ENCODE measurements at regions not wholly inside any gene's neighbourhood (a gene's known extent, or its start where the extent isn't known, plus 50 kb on each side); places are given as distances from the start of the nearest gene placed in this dataset.
"Not testable (repeated sequence)": the region's sequence is repeated elsewhere in the genome, so short reads cannot be mapped to it uniquely, and the experiment has no call there.

DNA sequence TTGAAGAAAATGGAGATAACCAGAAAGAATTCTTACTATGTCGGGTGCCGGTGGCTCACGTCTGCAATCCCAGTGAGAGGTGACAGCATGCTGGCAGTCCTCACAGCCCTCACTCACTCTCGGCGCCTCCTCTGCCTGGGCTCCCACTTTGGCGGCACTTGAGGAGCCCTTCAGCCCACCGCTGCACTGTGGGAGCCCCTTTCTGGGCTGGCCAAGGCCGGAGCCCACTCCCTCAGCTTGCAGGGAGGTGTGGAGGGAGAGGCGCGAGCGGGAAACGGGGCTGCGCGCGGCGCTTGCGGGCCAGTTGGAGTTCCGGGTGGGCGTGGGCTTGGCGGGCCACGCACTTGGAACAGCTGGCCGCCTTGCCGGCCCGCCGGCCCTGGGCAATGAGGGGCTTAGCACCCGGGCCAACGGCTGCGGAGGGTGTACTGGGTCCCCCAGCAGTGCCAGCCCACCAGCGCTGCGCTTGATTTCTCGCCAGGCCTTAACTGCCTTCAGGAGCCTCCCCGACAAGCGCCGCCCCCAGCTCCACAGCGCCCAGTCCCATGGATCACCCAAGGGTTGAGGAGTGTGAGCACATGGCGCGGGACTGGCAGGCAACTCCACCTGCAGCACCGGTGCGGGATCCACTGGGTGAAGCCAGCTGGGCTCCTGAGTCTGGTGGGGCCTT is 1672.5 kb upstream of the B3GALT2 start:
- not testable (repeated sequence) for DNase-seq

DNA sequence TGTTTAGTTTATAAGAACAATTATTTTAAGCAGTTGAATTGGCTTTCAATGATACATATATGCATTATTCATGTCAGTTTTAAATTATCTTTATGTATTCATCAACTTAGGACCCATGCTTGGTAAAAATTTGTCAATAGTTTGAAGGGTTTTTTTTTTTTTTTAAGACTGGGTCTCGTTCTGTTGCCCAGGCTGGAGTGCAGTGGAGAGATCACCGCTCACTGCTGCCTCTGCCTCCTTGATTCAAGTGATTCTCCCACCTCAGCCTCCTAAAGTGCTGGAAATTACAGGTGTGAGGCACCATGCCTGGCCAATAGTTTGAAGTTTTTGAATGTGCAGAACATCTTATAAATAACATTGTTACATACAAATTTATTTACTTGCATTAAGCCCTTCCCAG is 1671.0 kb upstream of the B3GALT2 start:
- no peak for DNase-seq

DNA sequence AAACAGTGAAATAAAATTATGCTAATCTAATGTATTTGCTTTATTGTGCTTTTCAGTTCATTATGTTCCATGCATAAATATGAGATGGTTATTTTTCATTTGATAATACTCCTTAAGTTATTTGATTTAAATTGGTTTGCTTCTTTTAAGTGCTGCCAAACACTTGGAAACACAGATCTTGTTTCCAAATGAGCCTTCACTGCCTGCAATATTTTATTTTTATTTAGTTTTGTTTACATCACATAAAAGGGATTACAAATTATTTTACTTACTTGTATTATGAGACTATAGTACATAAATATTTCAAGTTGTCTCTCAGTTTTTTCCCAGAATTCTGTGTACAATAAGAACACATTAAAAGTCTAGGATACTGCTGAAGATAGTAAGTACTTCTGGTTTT is 1662.4 kb upstream of the B3GALT2 start:
- DNase-seq: no peak

DNA sequence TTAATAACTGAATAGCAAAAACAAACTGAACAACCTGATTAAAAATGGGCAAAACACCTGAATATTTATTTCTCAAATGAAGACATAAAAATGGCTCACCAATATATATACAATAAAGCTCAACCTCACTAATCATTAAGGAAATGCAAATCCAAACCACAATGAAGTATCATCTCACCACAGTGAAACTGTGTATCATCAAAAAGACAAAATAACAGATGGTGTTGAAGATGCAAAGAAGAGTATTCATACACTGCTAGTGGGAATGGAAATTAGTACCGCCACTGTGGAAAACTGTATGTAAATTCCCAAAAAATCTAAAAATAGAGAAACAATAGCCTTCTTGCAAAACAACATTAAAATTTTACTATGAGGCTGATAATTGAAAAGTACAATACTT is 1660.1 kb upstream of the B3GALT2 start:
- no peak for DNase-seq

DNA sequence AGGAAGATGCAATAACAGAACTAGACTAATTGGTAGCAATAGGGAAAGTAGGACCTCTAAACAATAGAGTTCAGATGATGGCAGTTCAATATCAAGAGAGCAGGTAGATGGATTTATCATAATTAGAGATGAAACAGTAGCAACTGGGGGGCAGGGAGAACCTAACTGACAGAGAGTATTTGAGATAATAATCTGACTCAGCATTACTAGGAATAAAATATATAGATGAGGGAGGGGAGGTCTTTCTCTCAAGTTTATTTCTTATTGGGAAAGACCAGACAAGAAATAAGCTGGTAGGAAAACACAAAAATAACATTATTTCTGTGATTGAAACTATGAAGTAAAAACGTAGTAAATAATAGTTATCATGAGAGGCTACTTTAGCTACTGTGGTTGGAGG is 1656.7 kb upstream of the B3GALT2 start:
- DNase-seq: no peak

DNA sequence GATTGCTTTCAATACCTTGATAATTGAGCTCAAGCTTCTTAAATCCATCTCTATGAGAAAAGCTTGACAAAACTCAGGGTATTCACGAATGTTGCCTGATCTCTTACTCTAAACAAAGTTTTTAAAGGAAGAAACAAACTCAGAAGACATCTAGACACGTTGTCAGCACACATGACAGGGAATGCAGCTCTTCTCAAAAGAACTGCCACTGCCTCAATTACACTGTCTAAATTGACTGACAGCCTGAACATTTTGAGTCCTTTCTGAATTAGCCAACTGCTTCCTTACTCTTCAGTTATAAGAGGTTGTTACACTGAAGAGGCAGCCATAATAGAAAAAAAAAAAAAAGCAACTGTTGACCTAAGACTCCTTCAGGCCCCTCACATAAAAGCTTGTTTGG is 1646.7 kb upstream of the B3GALT2 start:
- DNase-seq: no peak

DNA sequence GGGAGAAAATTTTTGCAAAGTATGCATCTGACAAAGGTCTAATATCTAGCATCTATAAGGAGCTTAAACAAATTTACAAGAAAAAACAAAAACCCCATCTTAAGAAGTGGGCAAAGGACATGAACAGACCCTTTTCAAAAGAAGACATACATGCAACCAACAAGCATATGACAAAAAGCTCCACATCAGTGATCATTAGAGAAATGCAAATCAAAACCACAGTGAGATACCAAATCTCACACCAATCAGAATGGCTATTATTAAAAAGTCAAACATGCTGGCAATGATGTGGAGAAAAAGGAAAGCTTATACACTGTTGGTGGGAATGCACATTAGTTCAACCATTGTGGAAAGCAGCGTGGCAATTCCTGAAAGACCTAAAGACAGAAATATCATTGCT is 1645.2 kb upstream of the B3GALT2 start:
- not testable (repeated sequence) for DNase-seq

DNA sequence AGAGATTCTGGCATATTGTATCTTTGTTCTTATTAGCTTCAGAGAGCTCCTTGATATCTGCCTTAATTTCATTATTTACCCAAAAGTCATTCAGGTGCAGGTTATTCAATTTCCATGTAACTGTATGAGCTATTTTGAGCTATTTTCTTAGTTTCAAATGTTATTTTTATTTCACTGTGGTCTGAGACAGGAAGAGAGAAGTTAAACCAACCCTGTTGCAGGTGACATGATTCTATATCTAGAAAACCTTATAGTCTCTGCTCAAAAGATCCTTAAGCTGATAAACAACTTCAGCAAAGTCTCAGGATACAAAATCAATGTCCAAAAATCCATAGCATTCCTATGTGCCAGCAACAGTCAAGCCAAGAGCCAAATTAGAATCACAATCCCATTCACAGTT is 1644.0 kb upstream of the B3GALT2 start:
- no peak for DNase-seq

DNA sequence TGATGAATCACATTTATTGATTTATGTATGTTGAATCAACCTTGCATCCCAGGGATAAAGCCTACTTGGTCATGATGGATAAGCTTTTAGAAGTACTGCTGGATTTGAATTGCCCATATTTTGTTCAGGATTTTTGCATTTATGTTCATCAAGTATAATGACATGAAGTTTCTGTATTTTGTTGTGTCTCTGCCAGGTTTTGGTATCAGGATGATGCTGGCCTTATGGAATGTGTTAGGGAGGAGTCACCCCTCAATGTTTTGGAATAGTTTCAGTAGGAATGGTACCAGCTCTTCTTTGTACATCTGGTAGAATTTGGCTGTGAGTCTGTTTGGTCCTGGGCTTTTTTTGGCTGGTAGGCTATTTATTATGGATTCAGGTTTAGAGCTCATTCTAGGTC is 1643.1 kb upstream of the B3GALT2 start:
- DNase-seq: no peak

DNA sequence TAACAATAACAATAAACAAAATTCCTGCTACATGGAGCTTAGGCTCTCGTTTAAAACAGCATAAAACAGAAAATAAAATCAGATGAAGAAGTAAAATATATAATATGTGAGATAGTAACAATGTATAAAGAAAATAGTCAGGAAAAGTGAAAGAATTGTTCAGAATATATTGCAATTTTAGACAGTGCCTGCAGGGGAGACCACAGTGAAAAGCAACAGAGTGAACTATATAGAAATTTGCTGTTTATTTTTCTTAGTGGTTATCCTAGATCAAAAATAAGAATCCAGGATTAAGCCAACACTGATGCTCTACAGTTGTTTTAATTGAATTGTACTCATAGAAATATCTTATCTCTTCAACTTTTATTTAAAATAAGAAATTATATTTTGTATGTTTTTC is 1639.0 kb upstream of the B3GALT2 start:
- DNase-seq: no peak

DNA sequence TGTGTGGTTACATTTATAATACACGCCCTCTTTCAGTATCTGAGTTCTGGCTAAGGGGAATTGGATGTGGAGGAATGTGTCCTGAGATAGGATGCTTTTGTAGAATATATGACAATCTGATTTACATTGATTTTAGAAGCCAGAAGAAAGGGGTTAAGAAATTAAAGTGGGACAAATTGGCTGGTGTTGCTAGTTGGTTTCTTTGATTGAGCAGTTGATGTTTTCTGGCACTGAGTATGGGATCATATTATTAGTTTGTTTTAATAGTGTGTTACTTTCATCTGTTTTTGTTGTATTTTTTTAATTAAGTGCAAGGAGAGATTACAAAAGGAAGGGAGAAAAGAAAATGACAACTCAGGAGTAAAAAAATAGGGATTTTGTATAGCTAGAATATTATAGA is 1634.7 kb upstream of the B3GALT2 start:
- DNase-seq: no peak

DNA sequence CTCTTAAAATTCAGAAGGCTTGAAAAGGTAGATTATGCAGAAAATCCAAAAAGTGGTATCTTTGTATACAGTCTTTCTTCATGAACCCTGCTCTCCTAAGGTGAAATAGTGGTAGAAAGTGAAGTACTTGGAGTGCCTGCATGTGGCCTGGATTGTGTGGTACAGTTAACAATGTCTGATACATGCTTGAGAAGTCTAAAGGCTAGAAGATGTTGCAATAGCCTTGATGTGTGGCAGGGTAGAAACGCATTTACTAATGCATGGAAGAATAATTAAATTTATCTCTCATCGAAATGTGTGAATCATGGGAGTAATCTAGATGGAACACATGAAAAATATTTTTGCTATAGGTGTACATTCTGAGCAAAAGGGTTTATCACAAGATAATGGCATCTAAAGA is 1632.3 kb upstream of the B3GALT2 start:
- DNase-seq: no peak

DNA sequence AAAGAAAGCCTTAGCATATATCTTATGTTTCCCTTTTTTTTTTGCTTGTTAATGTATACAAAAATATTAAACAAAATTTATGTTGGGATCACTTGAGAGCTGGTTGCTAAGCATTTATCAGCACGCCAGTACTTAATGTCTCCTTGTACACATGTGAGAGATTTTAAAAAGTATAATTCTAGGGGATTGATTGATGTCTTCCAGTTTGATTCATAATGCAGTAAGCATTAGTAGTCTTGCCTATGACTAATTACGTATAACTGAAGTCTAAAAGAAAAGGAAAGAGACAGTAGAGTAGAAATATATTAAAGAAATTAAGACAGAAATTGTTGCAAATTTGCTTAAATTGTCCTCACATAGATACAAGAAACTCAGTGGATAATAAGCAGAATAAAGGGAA is 1630.4 kb upstream of the B3GALT2 start:
- DNase-seq: no peak

DNA sequence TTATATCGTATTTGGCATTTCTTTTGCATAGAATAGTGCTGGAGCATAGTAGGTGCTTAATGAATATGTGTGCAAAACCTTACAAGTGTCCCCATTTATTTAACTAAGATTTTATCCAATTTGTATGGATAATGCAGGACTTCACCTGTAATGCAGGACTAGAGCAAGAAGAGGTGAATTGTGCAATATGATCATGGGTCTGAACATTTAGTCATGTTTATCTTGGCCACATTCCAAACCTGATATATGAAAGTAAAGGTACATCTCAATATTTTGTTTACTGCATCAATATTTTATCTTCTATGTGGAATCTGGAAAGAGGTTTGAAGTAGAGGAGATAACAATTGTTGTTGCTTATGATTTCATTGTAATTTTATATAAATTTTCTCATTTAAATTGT is 1626.7 kb upstream of the B3GALT2 start:
- DNase-seq: no peak

DNA sequence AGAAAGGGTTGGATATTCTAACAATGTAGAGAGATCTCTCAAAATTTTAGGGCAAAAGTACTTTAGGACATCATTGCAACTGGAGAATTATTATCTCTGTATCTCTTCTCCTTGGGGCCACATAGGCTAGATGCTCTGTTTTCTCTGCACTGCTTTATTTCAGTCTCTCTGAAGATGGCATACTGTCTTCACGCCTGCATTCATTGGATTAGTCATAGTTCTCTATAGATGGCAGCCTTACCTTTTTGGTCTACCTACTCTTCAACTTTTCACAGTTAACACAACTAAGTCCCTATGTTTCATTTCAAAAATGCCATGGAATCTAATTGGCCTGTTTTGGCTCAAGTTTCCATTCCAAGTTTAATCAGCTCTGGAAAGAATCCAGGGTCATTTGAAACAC is 1623.3 kb upstream of the B3GALT2 start:
- no peak for DNase-seq

DNA sequence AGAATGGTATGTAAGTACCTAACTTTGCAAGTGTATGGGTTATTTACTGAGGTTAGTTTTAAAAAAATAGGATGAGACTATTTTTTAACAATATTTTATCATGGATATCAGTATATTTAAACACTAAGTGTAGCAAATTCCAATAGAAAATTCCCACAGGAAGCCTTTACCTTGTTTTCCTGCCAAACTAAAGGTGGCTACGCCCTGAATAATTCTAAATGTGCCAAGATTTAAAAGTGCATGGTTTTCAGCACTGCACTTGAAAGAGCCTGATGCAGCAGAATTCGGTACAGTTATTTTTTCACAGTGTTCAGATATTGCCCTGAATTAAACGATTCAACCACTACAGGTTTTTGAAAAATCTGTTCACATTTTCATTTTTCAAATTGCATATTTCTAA is 1622.8 kb upstream of the B3GALT2 start:
- no peak for DNase-seq

DNA sequence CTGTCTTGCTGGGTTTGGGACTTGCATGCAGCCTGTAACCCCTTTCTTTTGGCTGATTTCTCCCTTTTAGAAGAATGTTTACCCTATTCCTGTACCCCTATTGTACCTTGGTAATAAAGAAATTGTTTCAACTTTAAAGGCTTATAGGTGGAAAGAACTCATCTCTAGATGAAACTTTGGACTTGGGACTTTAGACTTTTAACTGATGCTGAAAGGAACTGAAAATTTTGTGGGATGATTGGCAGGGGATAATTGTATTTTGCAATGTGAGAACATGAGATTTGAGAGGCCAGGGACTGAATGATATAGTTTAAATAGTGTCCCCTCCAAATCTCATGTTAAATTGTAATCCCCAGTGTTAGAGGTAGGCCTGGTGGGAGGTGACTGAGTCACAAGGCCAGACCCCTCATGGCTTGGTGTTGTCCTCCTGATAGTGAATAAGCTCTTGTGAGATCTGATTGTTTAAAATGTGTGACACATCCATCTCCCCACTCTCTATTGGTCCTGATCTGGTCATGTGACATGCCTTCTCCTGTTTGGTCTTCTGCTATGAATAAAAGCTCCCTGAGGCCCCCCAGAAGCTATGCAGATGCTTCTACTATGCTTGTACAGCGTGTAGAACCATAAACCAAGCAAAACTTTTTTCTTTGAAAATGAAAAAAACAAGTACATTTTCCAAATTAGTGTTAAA is 1621.3 kb upstream of the B3GALT2 start:
- DNase-seq: no peak

DNA sequence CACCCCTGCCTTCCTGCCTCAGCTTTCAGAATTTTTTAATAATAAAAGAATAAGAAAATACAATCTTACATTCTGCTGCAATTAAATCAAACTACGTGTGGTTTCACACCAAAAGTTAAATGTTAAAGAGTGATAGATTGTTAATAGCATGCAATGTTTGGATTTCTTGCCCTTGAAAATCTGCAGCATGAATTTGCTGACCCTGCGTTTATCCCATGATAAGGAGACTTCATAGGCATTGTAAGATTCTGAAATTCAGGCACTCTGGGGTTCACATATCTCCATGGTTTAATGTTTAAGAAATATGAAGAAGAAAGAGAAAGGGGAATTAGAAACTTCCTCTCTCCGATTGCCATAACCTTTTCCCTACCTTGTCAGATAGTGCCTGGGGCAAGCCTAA is 1616.2 kb upstream of the B3GALT2 start:
- no peak for DNase-seq

DNA sequence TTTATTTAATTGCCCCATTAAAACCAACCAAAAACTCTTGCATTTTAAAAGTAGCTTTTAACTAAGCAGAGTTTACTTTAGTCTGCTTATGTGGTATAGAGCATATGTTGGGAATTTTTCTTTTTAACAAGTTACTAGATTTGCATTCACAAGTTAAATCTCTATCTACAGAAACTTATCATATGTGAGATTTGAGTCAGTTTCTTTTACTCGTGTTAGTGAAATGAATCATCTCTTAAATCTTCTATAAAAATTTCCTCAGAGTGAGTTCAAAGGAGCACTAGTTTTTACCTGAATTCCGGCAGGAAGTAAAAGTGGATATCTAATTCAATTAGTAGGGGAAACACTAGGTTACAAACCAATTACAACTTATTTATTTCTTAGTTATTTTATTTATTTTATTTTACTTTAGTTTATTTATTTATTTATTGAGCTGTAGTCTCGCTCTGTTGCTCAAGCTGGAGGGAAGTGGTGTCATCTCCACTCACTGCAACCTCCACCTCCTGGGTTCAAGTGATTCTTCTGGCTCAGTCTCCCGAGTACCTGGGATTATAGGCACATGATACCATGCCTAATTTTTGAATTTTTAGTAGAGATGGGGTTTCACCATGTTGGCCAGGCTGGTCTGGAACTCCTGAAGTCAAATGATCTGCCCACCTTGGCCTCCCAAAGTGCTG is 1609.6 kb upstream of the B3GALT2 start:
- DNase-seq: no peak

DNA sequence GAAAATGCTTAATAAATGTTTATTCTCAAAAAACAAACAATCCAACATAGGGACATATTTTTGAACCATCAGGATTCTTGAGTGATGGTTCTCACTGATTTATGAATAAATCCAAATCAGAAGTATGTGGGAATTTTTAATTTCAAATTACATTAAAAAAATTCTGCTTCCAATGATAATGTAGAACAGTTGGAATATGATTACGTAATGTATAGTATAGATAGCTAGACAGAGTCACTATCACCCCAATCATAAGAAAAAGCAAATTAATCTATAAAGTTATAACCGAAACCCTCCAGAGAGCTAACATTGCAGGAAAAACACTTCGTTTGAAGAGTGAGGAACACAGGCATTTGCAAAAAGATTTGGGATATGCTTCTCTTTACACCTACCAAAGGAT is 1600.6 kb upstream of the B3GALT2 start:
- no peak for DNase-seq

DNA sequence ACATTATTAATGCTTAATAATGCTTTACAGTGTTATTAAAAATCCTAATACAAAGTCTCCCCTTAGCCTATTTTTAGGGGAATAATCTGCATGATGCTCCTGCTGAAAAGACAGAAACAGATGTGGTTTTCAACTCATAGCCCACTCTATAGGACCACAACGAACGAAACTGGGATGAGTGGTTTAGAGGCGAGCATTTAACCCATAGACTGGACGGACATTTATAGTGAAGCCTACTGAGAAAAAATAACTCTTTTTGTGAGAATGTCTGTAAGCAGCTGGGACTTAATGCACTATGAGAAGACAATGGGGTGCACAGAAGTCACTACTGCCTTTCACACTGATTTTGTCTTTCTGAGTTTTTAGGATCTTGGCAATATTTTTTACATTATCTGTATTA is 1599.6 kb upstream of the B3GALT2 start:
- no peak for DNase-seq

DNA sequence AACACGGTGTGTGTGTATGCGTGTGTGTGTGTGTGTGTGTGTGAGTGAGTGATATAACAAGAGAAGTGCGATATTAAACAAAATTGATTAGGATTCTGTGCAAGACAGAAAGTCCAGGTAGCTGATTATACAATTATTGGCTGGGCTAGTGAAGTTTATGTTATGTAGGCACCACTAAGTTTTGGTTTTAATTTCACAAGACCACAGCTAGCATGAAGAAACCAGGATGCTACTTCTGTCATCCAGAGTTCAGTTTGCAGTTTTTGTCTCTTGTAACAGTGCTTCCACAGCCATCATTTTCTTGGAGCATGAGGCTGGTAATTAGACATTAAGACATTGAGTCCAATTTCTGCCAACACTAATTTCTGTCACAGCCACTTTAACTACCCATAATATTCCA is 1590.2 kb upstream of the B3GALT2 start:
- DNase-seq: no peak

DNA sequence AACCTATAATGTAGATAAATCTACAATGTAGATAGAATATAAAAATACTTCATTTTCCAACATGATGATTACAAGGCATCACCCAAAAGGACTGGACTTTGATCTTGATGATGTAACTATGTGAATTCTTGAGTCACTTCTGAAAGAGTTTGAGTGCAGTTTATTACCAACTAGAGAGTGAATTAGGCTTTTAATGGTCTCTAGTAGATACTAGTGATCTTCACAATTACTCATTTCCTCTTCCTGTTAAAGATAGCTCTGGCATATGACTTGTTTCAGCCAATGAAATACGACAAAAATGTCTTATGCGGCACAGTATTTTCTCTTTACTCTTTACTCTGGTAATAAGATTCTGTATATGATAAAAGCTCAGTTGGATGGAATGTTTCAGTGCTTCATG is 1588.1 kb upstream of the B3GALT2 start:
- no peak for DNase-seq

DNA sequence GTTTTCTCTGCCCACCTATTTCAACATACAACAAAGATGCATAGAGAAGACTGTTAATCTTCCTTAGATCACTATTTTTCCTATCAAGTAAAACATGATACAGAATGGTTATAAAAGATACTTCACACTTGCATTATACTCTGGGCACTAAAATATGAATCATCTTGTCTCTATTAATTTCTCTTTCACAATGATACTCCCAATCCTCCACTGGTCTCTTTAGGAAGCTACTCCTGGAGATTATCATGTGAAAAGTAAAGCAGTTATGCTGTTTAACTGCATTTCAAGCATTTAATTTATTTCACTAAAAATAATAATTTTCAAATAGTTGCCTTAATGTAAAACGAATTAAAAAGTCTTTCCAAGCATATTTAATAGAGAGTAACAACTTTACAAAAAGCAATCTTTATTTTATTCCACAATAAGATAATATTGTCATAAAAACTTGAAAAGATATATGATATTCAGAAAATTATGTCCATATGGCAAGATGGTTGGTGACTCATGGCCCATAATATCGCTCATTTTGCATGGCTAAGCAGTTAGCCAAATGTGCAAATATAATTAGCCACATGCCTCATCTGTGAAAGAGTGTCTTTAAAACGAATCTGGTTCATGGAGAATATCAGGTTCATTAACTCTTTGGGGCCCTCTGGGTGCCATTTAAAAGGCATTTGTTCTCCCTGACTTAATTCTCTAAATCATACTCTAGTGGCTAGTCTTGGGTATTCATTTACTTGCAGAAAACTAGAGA is 1569.0 kb upstream of the B3GALT2 start:
- no peak for DNase-seq
